ENCODE measurements at regions not wholly inside any gene's neighbourhood (a gene's known extent, or its start where the extent isn't known, plus 50 kb on each side); places are given as distances from the start of the nearest gene placed in this dataset.
"Not testable (repeated sequence)": the region's sequence is repeated elsewhere in the genome, so short reads cannot be mapped to it uniquely, and the experiment has no call there.

- TF ChIP-seq, protein P1, sequence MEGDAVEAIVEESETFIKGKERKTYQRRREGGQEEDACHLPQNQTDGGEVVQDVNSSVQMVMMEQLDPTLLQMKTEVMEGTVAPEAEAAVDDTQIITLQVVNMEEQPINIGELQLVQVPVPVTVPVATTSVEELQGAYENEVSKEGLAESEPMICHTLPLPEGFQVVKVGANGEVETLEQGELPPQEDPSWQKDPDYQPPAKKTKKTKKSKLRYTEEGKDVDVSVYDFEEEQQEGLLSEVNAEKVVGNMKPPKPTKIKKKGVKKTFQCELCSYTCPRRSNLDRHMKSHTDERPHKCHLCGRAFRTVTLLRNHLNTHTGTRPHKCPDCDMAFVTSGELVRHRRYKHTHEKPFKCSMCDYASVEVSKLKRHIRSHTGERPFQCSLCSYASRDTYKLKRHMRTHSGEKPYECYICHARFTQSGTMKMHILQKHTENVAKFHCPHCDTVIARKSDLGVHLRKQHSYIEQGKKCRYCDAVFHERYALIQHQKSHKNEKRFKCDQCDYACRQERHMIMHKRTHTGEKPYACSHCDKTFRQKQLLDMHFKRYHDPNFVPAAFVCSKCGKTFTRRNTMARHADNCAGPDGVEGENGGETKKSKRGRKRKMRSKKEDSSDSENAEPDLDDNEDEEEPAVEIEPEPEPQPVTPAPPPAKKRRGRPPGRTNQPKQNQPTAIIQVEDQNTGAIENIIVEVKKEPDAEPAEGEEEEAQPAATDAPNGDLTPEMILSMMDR (conservative IDR thresholded peaks at IDR 0.05), result no peak
- no peak for TF ChIP-seq ZFX (IDR thresholded peaks at IDR 0.05)
Measured at GRCh38 chr3:82629937-82630336, 868.5 kb upstream of the GBE1 start.

GRCh38 chr3:82628385-82629014 is 867.1 kb upstream of the GBE1 start:
- TF ChIP-seq, protein P1 (conservative IDR thresholded peaks at IDR 0.05), result no peak
- no peak overlapping the region for H3K27ac ChIP-seq

More at GRCh38 chr3:82629937-82630336, 868.5 kb upstream of the GBE1 start:
- no peak overlapping the region for H3K27ac ChIP-seq

- no peak for TF ChIP-seq ZFX (IDR thresholded peaks at IDR 0.05)
- TF ChIP-seq, protein P1 (conservative IDR thresholded peaks at IDR 0.05), result no peak
- no peak overlapping the region for H3K27ac ChIP-seq
Measured at GRCh38 chr3:82627733-82628132, 866.3 kb upstream of the GBE1 start.

- H3K27ac ChIP-seq, result not testable (repeated sequence)
Measured at GRCh38 chr3:82620744-82621143, 859.3 kb upstream of the GBE1 start.

GRCh38 chr3:82618594-82618993 is 857.1 kb upstream of the GBE1 start:
- no peak overlapping the region for H3K27ac ChIP-seq
- TF ChIP-seq ZFX (IDR thresholded peaks at IDR 0.05), result no peak
- TF ChIP-seq, protein P1 (conservative IDR thresholded peaks at IDR 0.05), result no peak

GRCh38 chr3:82610236-82610635 is 848.8 kb upstream of the GBE1 start:
- TF ChIP-seq, protein P1 (conservative IDR thresholded peaks at IDR 0.05), result no peak
- TF ChIP-seq ZFX (IDR thresholded peaks at IDR 0.05), result no peak
- no peak overlapping the region for H3K27ac ChIP-seq

DNA sequence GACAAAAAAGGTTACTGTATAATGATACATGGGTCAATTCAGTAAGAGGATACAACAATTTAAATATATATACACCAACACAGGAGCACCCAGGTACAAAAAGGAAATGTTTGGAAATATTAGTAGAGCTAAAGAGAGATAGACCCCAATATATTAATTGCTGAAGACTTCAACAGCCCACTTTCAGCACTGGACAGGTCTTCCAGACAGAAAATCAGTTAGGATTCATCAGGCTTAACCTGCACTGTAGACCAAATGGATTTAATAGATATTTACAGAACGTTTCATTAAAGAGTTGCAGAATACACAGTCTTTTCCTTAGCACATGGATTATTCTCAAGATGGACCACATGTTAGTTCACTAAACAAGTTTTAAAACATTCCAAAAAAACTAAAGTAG is 845.9 kb upstream of the GBE1 start:
- TF ChIP-seq, protein P1 (conservative IDR thresholded peaks at IDR 0.05), result no peak
- TF ChIP-seq ZFX (IDR thresholded peaks at IDR 0.05), result no peak

DNA sequence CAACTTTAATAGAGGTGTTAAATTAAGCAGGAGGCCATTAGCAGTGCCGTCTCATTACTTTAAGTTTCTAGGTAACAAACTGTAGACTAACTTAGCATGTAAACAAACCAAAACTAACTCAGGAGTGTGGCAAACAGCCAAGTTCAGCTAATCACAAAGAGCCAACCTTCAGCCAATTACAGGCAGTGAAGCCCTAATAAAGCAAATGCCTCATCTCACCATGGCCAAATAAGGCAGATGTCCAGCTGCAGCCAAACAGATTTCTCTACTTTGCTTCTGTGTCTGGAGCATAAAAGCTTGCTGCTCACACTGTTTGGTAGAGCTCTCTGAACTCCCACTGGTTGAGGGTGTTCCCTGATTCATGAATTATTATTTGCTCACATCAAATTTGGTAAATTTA is 835.4 kb upstream of the GBE1 start:
- TF ChIP-seq, protein P1 (conservative IDR thresholded peaks at IDR 0.05), result no peak
- no peak for TF ChIP-seq ZFX (IDR thresholded peaks at IDR 0.05)
- H3K27ac ChIP-seq, result no peak overlapping the region

More for the DNA sequence above, 845.9 kb upstream of the GBE1 start:
- no peak overlapping the region for H3K27ac ChIP-seq
